ENCODE measurements at regions not wholly inside any gene's neighbourhood (a gene's known extent, or its start where the extent isn't known, plus 50 kb on each side); places are given as distances from the start of the nearest gene placed in this dataset.
"Not testable (repeated sequence)": the region's sequence is repeated elsewhere in the genome, so short reads cannot be mapped to it uniquely, and the experiment has no call there.

- H3K36me3 ChIP-seq (ENCODE audit: insufficient read depth in 1 of 2, low read depth in 1 of 2); H3K9me3 ChIP-seq; H3K4me1 ChIP-seq; H3K27ac ChIP-seq; H3K4me3 ChIP-seq; intact Hi-C loops (cut with DNase I); H3K27me3 ChIP-seq (ENCODE audit: insufficient read depth in 3 of 3, low read length in 2 of 3): not testable (repeated sequence)
- DNase-seq (peak; percentile 6 to 39), ATAC-seq (peak in 1 of 4 donors; percentile 37)
- WGBS, 3 donors, result 0 to 3% (median 0%) methylated on average over 13 to 25 of the region's 46 CpGs
Measured at GRCh38 chr9:63450836-63451235, 1834.2 kb downstream of the FOXD4L5 start.

GRCh38 chr9:63425123-63425522 is 1859.9 kb downstream of the FOXD4L5 start:
- H3K4me1 ChIP-seq; H3K9me3 ChIP-seq; H3K27me3 ChIP-seq (ENCODE audit: insufficient read depth in 3 of 3, low read length in 2 of 3); DNase-seq; H3K27ac ChIP-seq; H3K4me3 ChIP-seq; ATAC-seq; H3K36me3 ChIP-seq (ENCODE audit: insufficient read depth in 1 of 2, low read depth in 1 of 2); intact Hi-C loops (cut with DNase I): not testable (repeated sequence)
- WGBS, 3 donors, result 38% methylated on average over 1 of the region's 3 CpGs; no CpG with 5 or more reads in 2 of the 3 donors

GRCh38 chr9:63390897-63391296 is 1894.1 kb downstream of the FOXD4L5 start:
- H3K4me1 ChIP-seq; H3K9me3 ChIP-seq; H3K4me3 ChIP-seq; H3K27ac ChIP-seq; H3K27me3 ChIP-seq (ENCODE audit: insufficient read depth in 3 of 3, low read length in 2 of 3); ATAC-seq; H3K36me3 ChIP-seq (ENCODE audit: insufficient read depth in 1 of 2, low read depth in 1 of 2); intact Hi-C loops (cut with DNase I): not testable (repeated sequence)
- DNase-seq, result peak in 1 of 2 donors; percentile 22
- WGBS, 3 donors, result no CpG with 5 or more reads among the region's 3 CpGs

DNA sequence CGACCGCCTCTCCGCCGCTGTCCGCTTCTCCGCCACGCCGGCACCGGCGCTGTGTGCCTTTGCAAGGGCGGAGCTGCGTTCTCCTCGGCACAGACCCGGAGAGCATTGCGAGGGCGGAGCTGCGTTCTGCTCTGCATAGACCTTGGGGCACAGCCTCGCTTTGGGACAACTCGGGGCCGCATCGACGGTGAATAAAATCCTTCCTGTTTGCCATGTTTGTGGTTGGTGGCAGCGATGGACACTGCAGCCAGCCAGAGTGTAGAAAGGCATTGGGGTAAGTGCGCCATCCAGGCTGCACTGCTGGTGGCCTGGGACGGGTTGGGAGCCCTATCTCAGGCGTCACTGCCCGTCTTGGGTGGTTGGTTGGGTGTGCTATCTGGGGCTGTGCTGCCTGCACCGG is 1899.5 kb downstream of the FOXD4L5 start:
- H3K4me3 ChIP-seq; H3K9me3 ChIP-seq; H3K27ac ChIP-seq; intact Hi-C loops (cut with DNase I); ATAC-seq; H3K4me1 ChIP-seq; H3K27me3 ChIP-seq (ENCODE audit: insufficient read depth in 3 of 3, low read length in 2 of 3); H3K36me3 ChIP-seq (ENCODE audit: insufficient read depth in 1 of 2, low read depth in 1 of 2): not testable (repeated sequence)
- WGBS, 3 donors, result 52 to 70% (median 67%) methylated on average over 6 to 7 of the region's 28 CpGs
- DNase-seq, result peak in 1 of 2 donors; percentile 8

GRCh38 chr9:63379864-63380263 is 1905.1 kb downstream of the FOXD4L5 start:
- H3K27ac ChIP-seq; H3K4me3 ChIP-seq; H3K36me3 ChIP-seq (ENCODE audit: insufficient read depth in 1 of 2, low read depth in 1 of 2); H3K9me3 ChIP-seq; H3K4me1 ChIP-seq; H3K27me3 ChIP-seq (ENCODE audit: insufficient read depth in 3 of 3, low read length in 2 of 3); ATAC-seq; intact Hi-C loops (cut with DNase I): not testable (repeated sequence)
- 87 to 90% (median 89%) methylated on average over 12 of the region's 12 CpGs for WGBS, 3 donors
- DNase-seq, result peak in 1 of 2 donors; percentile 16

- H3K4me3 ChIP-seq; intact Hi-C loops (cut with DNase I); DNase-seq; H3K27ac ChIP-seq; H3K36me3 ChIP-seq (ENCODE audit: insufficient read depth in 1 of 2, low read depth in 1 of 2); H3K27me3 ChIP-seq (ENCODE audit: insufficient read depth in 3 of 3, low read length in 2 of 3); H3K9me3 ChIP-seq; ATAC-seq; H3K4me1 ChIP-seq: not testable (repeated sequence)
- 72 to 74% (median 73%) methylated on average over 2 of the region's 4 CpGs for WGBS, 3 donors
Measured at GRCh38 chr9:63354219-63354618, 1930.8 kb downstream of the FOXD4L5 start.

- H3K27ac ChIP-seq; H3K9me3 ChIP-seq; H3K4me1 ChIP-seq; H3K36me3 ChIP-seq (ENCODE audit: insufficient read depth in 1 of 2, low read depth in 1 of 2); ATAC-seq; intact Hi-C loops (cut with DNase I); DNase-seq; H3K4me3 ChIP-seq; H3K27me3 ChIP-seq (ENCODE audit: insufficient read depth in 3 of 3, low read length in 2 of 3): not testable (repeated sequence)
- WGBS, 3 donors, result 60 to 68% (median 66%) methylated on average over 2 of the region's 3 CpGs
Measured at GRCh38 chr9:63347347-63347746, 1937.7 kb downstream of the FOXD4L5 start.

- H3K27me3 ChIP-seq (ENCODE audit: insufficient read depth in 3 of 3, low read length in 2 of 3); intact Hi-C loops (cut with DNase I); H3K9me3 ChIP-seq; H3K4me1 ChIP-seq; H3K36me3 ChIP-seq (ENCODE audit: insufficient read depth in 1 of 2, low read depth in 1 of 2); H3K4me3 ChIP-seq; ATAC-seq: not testable (repeated sequence)
- H3K27ac ChIP-seq, result peak overlapping the region; percentile 53
- 43 to 53% (median 51%) methylated on average over 10 to 11 of the region's 14 CpGs for WGBS, 3 donors
- DNase-seq, result peak; percentile 49 to 65
Measured at GRCh38 chr9:63346310-63347048, 1938.5 kb downstream of the FOXD4L5 start.

- H3K4me1 ChIP-seq; H3K27me3 ChIP-seq (ENCODE audit: insufficient read depth in 3 of 3, low read length in 2 of 3); intact Hi-C loops (cut with DNase I); H3K9me3 ChIP-seq; DNase-seq; H3K4me3 ChIP-seq; ATAC-seq; H3K36me3 ChIP-seq (ENCODE audit: insufficient read depth in 1 of 2, low read depth in 1 of 2); H3K27ac ChIP-seq: not testable (repeated sequence)
- WGBS, 3 donors, result 74 to 93% (median 93%) methylated on average over 3 of the region's 5 CpGs
Measured at GRCh38 chr9:63344408-63344807, 1940.6 kb downstream of the FOXD4L5 start.

DNA sequence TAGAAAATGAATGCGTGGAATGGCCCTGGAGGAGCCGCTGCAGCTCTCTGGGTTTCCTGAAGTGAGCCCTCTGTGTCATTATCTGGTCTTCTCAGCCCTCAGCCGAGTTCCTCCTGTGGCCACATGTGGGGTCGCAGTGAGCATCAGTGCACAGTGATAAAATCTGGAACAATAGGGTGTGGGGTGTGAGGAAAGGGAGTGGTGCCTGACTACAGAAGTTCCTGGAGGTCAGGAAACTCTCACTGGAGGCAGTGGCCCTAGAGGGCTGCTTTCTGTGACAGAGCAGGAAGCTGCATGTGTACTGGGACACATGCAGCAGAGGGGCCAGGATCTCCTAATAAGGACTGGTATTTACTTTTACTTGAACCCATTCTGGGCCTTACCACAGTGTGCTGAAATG is 1942.5 kb downstream of the FOXD4L5 start:
- intact Hi-C loops (cut with DNase I); H3K9me3 ChIP-seq; H3K27me3 ChIP-seq (ENCODE audit: insufficient read depth in 3 of 3, low read length in 2 of 3); H3K4me1 ChIP-seq; DNase-seq; ATAC-seq; H3K36me3 ChIP-seq (ENCODE audit: insufficient read depth in 1 of 2, low read depth in 1 of 2); H3K4me3 ChIP-seq; H3K27ac ChIP-seq: not testable (repeated sequence)
- 66 to 83% (median 69%) methylated on average over 2 of the region's 4 CpGs for WGBS, 3 donors

DNA sequence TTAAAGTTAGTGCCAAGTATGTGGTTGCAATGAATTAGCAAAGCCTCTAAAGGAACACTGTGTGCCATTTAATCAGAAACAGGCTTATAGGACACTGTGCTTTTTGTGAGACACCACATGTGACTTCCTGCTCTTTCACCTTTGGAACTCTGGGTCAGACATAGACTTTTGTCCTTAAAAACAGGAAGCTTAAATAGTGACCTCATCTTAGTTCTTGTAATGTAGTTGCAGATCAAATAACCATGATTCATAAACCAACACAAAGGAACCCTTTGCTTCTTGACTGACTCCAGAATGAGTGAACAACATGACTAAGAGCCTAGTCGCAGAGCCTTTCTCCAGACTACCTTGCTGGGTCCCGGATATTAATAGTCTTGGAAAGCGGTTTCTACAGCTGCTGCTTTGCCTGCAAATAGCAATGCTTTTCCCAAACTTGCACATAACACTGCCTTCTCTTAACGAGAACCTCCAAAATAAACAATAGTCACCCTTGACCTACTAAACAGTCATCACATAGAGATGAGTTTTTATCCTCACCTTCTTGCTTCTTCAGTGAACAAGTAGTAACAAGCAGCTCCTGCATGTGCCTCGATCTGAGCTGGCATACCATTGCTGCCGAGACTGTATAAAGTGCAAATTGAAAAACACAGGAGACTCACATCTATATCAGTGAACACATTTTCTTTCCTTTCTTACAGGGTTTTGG is 1947.0 kb downstream of the FOXD4L5 start:
- H3K27me3 ChIP-seq (ENCODE audit: insufficient read depth in 3 of 3, low read length in 2 of 3); H3K36me3 ChIP-seq (ENCODE audit: insufficient read depth in 1 of 2, low read depth in 1 of 2); H3K9me3 ChIP-seq; intact Hi-C loops (cut with DNase I); DNase-seq; ATAC-seq; H3K4me3 ChIP-seq; H3K4me1 ChIP-seq: not testable (repeated sequence)
- WGBS, 3 donors, result 45 to 51% (median 47%) methylated on average over 4 of the region's 6 CpGs
- H3K27ac ChIP-seq, result peak overlapping the region; percentile 65
